Activated CD8-positive, alpha-beta T cell treated with anti-CD3 and anti-CD28 coated beads, Interleukin-2, amount 10 ng/mL, durations not matched to agents 7 days and 5 days (primary cell): ENCODE measurements at regions not wholly inside any gene's neighbourhood (a gene's known extent, or its start where the extent isn't known, plus 50 kb on each side); places are given as distances from the start of the nearest gene placed in this dataset.
"Not testable (repeated sequence)": the region's sequence is repeated elsewhere in the genome, so short reads cannot be mapped to it uniquely, and the experiment has no call there.

Experiments used
- ATAC-seq: fragments of 150-1000 bp; cut with Tn5 transposase; one replicate; pipeline ENCODE4 v1.10.0; 2021; ENCODE audit warnings: moderate library complexity
- CTCF ChIA-PET: fragments of 350-600 bp; sonication (Branson Sonifier 250); formaldehyde crosslinking; loops from one replicate; lab custom pipeline; 2021; ENCODE audit warnings: antibody characterized with exemption; lab: Charles Lee
- POLR2A ChIA-PET: fragments of 350-600 bp; sonication (Branson Sonifier 250); formaldehyde crosslinking; loops from one replicate; lab custom pipeline; 2021; ENCODE audit warnings: antibody characterized with exemption; lab: Charles Lee
- DNase-seq: peaks from one replicate; pipeline ENCODE4 v3.0.0-alpha.2; 2020
- H3K27ac Mint-ChIP-seq: one replicate; pipeline ENCODE4 v1.8.0; 2021; ENCODE audit warnings: mild to moderate bottlenecking, mixed read lengths
- H3K27me3 Mint-ChIP-seq: one replicate; pipeline ENCODE4 v1.8.0; 2021; ENCODE audit warnings: low read depth, mixed read lengths
- H3K36me3 Mint-ChIP-seq: one replicate; pipeline ENCODE4 v1.8.0; 2021; ENCODE audit warnings: low read depth, mixed read lengths
- H3K4me1 Mint-ChIP-seq: one replicate; pipeline ENCODE4 v1.8.0; 2021; ENCODE audit warnings: low read depth, mixed read lengths
- H3K4me3 Mint-ChIP-seq: one replicate; pipeline ENCODE4 v1.8.0; 2021; ENCODE audit warnings: mild to moderate bottlenecking, mixed read lengths
- H3K9me3 Mint-ChIP-seq: one replicate; pipeline ENCODE4 v1.8.0; 2022; ENCODE audit warnings: mixed read lengths; ENCODE audit not compliant: insufficient read depth

GRCh38 chr21:23633447-23633940, 1973.8 kb downstream of the MRPL39 start:
- DNase-seq (no peak), ATAC-seq (no peak)
- no peaks in the 10 kb centered on the region for H3K27me3 Mint-ChIP-seq
- no peaks in the 10 kb centered on the region for H3K36me3 Mint-ChIP-seq
- H3K9me3 Mint-ChIP-seq = no peaks in the 10 kb centered on the region
- CTCF ChIA-PET = interaction anchor here (1.1 kb wide), 1 partner anchor 335 kb away, joined by 5 read pairs; no protein-coding TSS in a partner anchor
- POLR2A ChIA-PET = no interaction called here
- H3K27ac Mint-ChIP-seq = no peak overlapping the region
- no peaks in the 10 kb centered on the region for H3K4me1 Mint-ChIP-seq
- no peak overlapping the region for H3K4me3 Mint-ChIP-seq

- ChIA-PET POLR2A (no interaction called here), CTCF (no interaction called here)
- no peak overlapping the region for H3K4me3 Mint-ChIP-seq
- ATAC-seq = no peak
- no peak overlapping the region for H3K27ac Mint-ChIP-seq
- no peaks in the 10 kb centered on the region for H3K9me3 Mint-ChIP-seq
- no peaks in the 10 kb centered on the region for H3K36me3 Mint-ChIP-seq
- no peaks in the 10 kb centered on the region for H3K27me3 Mint-ChIP-seq
- DNase-seq = no peak
- no peaks in the 10 kb centered on the region for H3K4me1 Mint-ChIP-seq
These were observed 1983.0 kb downstream of the MRPL39 start for GRCh38 chr21:23624281-23624680.

- Mint-ChIP-seq H3K27ac (no peak overlapping the region), H3K27me3 (no peaks in the 10 kb centered on the region), H3K36me3 (no peaks in the 10 kb centered on the region), H3K4me3 (no peak overlapping the region), H3K9me3 (no peaks in the 10 kb centered on the region), H3K4me1 (no peaks in the 10 kb centered on the region)
- POLR2A ChIA-PET = no interaction called here
- no peak for DNase-seq
- ATAC-seq = no peak
- CTCF ChIA-PET = no interaction called here
These were observed 1994.3 kb downstream of the MRPL39 start for GRCh38 chr21:23613014-23613413.

GRCh38 chr21:23612210-23612609, 1995.1 kb downstream of the MRPL39 start:
- ATAC-seq = no peak
- no peaks in the 10 kb centered on the region for H3K27me3 Mint-ChIP-seq
- no peak overlapping the region for H3K4me3 Mint-ChIP-seq
- DNase-seq = no peak
- no peaks in the 10 kb centered on the region for H3K36me3 Mint-ChIP-seq
- CTCF ChIA-PET = no interaction called here
- no peaks in the 10 kb centered on the region for H3K9me3 Mint-ChIP-seq
- POLR2A ChIA-PET = no interaction called here
- no peak overlapping the region for H3K27ac Mint-ChIP-seq
- no peaks in the 10 kb centered on the region for H3K4me1 Mint-ChIP-seq

- CTCF ChIA-PET = no interaction called here
- Mint-ChIP-seq H3K27ac (no peak overlapping the region), H3K9me3 (no peaks in the 10 kb centered on the region), H3K4me3 (no peak overlapping the region), H3K36me3 (no peaks in the 10 kb centered on the region), H3K4me1 (no peaks in the 10 kb centered on the region), H3K27me3 (no peaks in the 10 kb centered on the region)
- no peak for DNase-seq
- POLR2A ChIA-PET = no interaction called here
- no peak for ATAC-seq
These were observed 1999.4 kb downstream of the MRPL39 start for GRCh38 chr21:23607782-23608431.

- Mint-ChIP-seq H3K36me3 (no peaks in the 10 kb centered on the region), H3K27ac (no peak overlapping the region), H3K4me3 (no peak overlapping the region), H3K27me3 (no peaks in the 10 kb centered on the region), H3K9me3 (no peaks in the 10 kb centered on the region), H3K4me1 (no peaks in the 10 kb centered on the region)
- no peak for DNase-seq
- ATAC-seq = no peak
- POLR2A ChIA-PET = no interaction called here
- CTCF ChIA-PET = no interaction called here
These were observed 2005.7 kb downstream of the MRPL39 start for GRCh38 chr21:23601549-23601948.

GRCh38 chr21:23593582-23593981, 2013.7 kb downstream of the MRPL39 start:
- Mint-ChIP-seq H3K27ac (no peak overlapping the region), H3K4me3 (no peak overlapping the region), H3K4me1 (no peaks in the 10 kb centered on the region), H3K9me3 (no peaks in the 10 kb centered on the region), H3K27me3 (no peaks in the 10 kb centered on the region), H3K36me3 (no peaks in the 10 kb centered on the region)
- ChIA-PET CTCF (no interaction called here), POLR2A (no interaction called here)
- ATAC-seq = no peak
- no peak for DNase-seq

GRCh38 chr21:23585419-23585818, 2021.9 kb downstream of the MRPL39 start:
- H3K36me3 Mint-ChIP-seq = no peaks in the 10 kb centered on the region
- ATAC-seq = no peak

GRCh38 chr21:23579573-23579972, 2027.7 kb downstream of the MRPL39 start:
- ChIA-PET CTCF (no interaction called here), POLR2A (no interaction called here)
- Mint-ChIP-seq H3K27ac (no peak overlapping the region), H3K9me3 (no peaks in the 10 kb centered on the region), H3K4me1 (no peaks in the 10 kb centered on the region), H3K36me3 (no peaks in the 10 kb centered on the region), H3K4me3 (no peak overlapping the region), H3K27me3 (no peaks in the 10 kb centered on the region)
- DNase-seq (no peak), ATAC-seq (no peak)

More at GRCh38 chr21:23585419-23585818, 2021.9 kb downstream of the MRPL39 start:
- Mint-ChIP-seq H3K9me3 (no peaks in the 10 kb centered on the region), H3K4me1 (no peaks in the 10 kb centered on the region), H3K27me3 (no peaks in the 10 kb centered on the region), H3K4me3 (no peak overlapping the region), H3K27ac (no peak overlapping the region)
- CTCF ChIA-PET = no interaction called here
- DNase-seq = no peak
- POLR2A ChIA-PET = no interaction called here

- POLR2A ChIA-PET = no interaction called here
- ATAC-seq (no peak), DNase-seq (no peak)
- H3K4me3 Mint-ChIP-seq = no peak overlapping the region
- H3K36me3 Mint-ChIP-seq = no peaks in the 10 kb centered on the region
- no peaks in the 10 kb centered on the region for H3K4me1 Mint-ChIP-seq
- no peaks in the 10 kb centered on the region for H3K27me3 Mint-ChIP-seq
- CTCF ChIA-PET = no interaction called here
- H3K27ac Mint-ChIP-seq = no peak overlapping the region
- no peaks in the 10 kb centered on the region for H3K9me3 Mint-ChIP-seq
These were observed 2029.3 kb downstream of the MRPL39 start for GRCh38 chr21:23578027-23578426.

- no peak overlapping the region for H3K4me3 Mint-ChIP-seq
- no peak for DNase-seq
- no peaks in the 10 kb centered on the region for H3K36me3 Mint-ChIP-seq
- H3K4me1 Mint-ChIP-seq = no peaks in the 10 kb centered on the region
- CTCF ChIA-PET = no interaction called here
- no peaks in the 10 kb centered on the region for H3K27me3 Mint-ChIP-seq
- no peak overlapping the region for H3K27ac Mint-ChIP-seq
- POLR2A ChIA-PET = no interaction called here
- no peak for ATAC-seq
- H3K9me3 Mint-ChIP-seq = no peaks in the 10 kb centered on the region
These were observed 2032.3 kb downstream of the MRPL39 start for GRCh38 chr21:23574932-23575331.

- H3K9me3 Mint-ChIP-seq, H3K27me3 Mint-ChIP-seq, H3K4me1 Mint-ChIP-seq, H3K27ac Mint-ChIP-seq, H3K4me3 Mint-ChIP-seq, H3K36me3 Mint-ChIP-seq, POLR2A ChIA-PET, CTCF ChIA-PET, ATAC-seq, DNase-seq: not testable (repeated sequence)
These were observed 2058.4 kb downstream of the MRPL39 start for GRCh38 chr21:23548924-23549323.

GRCh38 chr21:23543333-23543732, 2063.9 kb downstream of the MRPL39 start:
- ChIA-PET POLR2A (no interaction called here), CTCF (no interaction called here)
- H3K4me1 Mint-ChIP-seq = no peaks in the 10 kb centered on the region
- H3K9me3 Mint-ChIP-seq = no peaks in the 10 kb centered on the region
- no peaks in the 10 kb centered on the region for H3K27me3 Mint-ChIP-seq
- H3K27ac Mint-ChIP-seq = no peak overlapping the region
- no peaks in the 10 kb centered on the region for H3K36me3 Mint-ChIP-seq
- ATAC-seq = no peak
- H3K4me3 Mint-ChIP-seq = no peak overlapping the region
- no peak for DNase-seq
